ENCODE measurements at regions not wholly inside any gene's neighbourhood (a gene's known extent, or its start where the extent isn't known, plus 50 kb on each side); places are given as distances from the start of the nearest gene placed in this dataset.
"Not testable (repeated sequence)": the region's sequence is repeated elsewhere in the genome, so short reads cannot be mapped to it uniquely, and the experiment has no call there.

GRCh38 chr10:44569193-44570091 lies 184.5 kb upstream of the CXCL12 start:
- no peak for DNase-seq

GRCh38 chr10:44571701-44572100 lies 186.8 kb upstream of the CXCL12 start:
- DNase-seq: no peak

- no peak for DNase-seq
Observed at GRCh38 chr10:44572146-44572545, 187.2 kb upstream of the CXCL12 start.

GRCh38 chr10:44573821-44574220 lies 188.9 kb upstream of the CXCL12 start:
- no peak for DNase-seq

GRCh38 chr10:44574596-44575480 lies 189.9 kb upstream of the CXCL12 start:
- DNase-seq: no peak

GRCh38 chr10:44575601-44576380 lies 190.9 kb upstream of the CXCL12 start:
- DNase-seq: no peak

GRCh38 chr10:44576702-44577191 lies 191.8 kb upstream of the CXCL12 start:
- DNase-seq: peak; percentile 54

GRCh38 chr10:44577533-44577932 lies 192.6 kb upstream of the CXCL12 start:
- DNase-seq: no peak

- DNase-seq: no peak
Observed at GRCh38 chr10:44578271-44578670, 193.4 kb upstream of the CXCL12 start.

- not testable (repeated sequence) for DNase-seq
Observed at GRCh38 chr10:44578963-44579362, 194.1 kb upstream of the CXCL12 start.

GRCh38 chr10:44581996-44582395 lies 197.1 kb upstream of the CXCL12 start:
- no peak for DNase-seq

GRCh38 chr10:44587488-44588318 lies 202.8 kb upstream of the CXCL12 start:
- DNase-seq: no peak

GRCh38 chr10:44589181-44589943 lies 204.5 kb upstream of the CXCL12 start:
- DNase-seq: no peak

- DNase-seq: no peak
Observed at GRCh38 chr10:44589944-44590449, 205.1 kb upstream of the CXCL12 start.

GRCh38 chr10:44591911-44592310 lies 207.0 kb upstream of the CXCL12 start:
- DNase-seq: no peak

GRCh38 chr10:44593952-44594351 lies 209.1 kb upstream of the CXCL12 start:
- no peak for DNase-seq

GRCh38 chr10:44607116-44607515 lies 222.2 kb upstream of the CXCL12 start:
- no peak for DNase-seq

- DNase-seq: no peak
Observed at GRCh38 chr10:44618910-44619309, 234.0 kb upstream of the CXCL12 start.

GRCh38 chr10:44619521-44619920 lies 234.6 kb upstream of the CXCL12 start:
- no peak for DNase-seq

GRCh38 chr10:44619975-44620374 lies 235.1 kb upstream of the CXCL12 start:
- no peak for DNase-seq
